Natural killer cell (primary cell): ENCODE measurements at regions not wholly inside any gene's neighbourhood (a gene's known extent, or its start where the extent isn't known, plus 50 kb on each side); places are given as distances from the start of the nearest gene placed in this dataset.

Experiments used
- ATAC-seq, 3 donors: fragments of 150-1000 bp in 2 of 3; fragments of 200-7000 bp in 1 of 3; cut with Tn5 transposase; 1 replicate in 1 of 3; 2 replicates in 2 of 3; pipeline ENCODE4 v1.10.0; 2021; ENCODE audit warnings: mild to moderate bottlenecking in 2 of 3, moderate library complexity in 2 of 3
- DNase-seq, 2 donors: peaks; one replicate each; pipeline versions ENCODE4 v3.0.0 to v3.0.0-alpha.2; 2013 to 2021; ENCODE audit warnings: mixed read lengths in 1 of 2
- H3K27ac ChIP-seq: one replicate; pipeline ENCODE4 v1.5.1; 2013; ENCODE audit warnings: mild to moderate bottlenecking, low read length
- H3K27me3 ChIP-seq: one replicate; pipeline ENCODE4 v1.6.1; 2013; ENCODE audit warnings: low read length; ENCODE audit not compliant: control insufficient read depth, insufficient read depth
- H3K36me3 ChIP-seq: one replicate; pipeline ENCODE4 v1.6.1; 2013; ENCODE audit warnings: low read length; ENCODE audit not compliant: control insufficient read depth, insufficient read depth
- H3K4me1 ChIP-seq: one replicate; pipeline ENCODE4 v1.6.1; 2013; ENCODE audit warnings: low read length; ENCODE audit not compliant: control insufficient read depth, insufficient read depth
- H3K4me3 ChIP-seq: one replicate; pipeline ENCODE4 v1.5.1; 2013; ENCODE audit warnings: low read length
- H3K9me3 ChIP-seq: one replicate; pipeline ENCODE4 v1.6.1; 2013; ENCODE audit warnings: low read length; ENCODE audit not compliant: control insufficient read depth, insufficient read depth
- H3K27ac Mint-ChIP-seq, 2 donors: one replicate each; pipeline ENCODE4 v1.8.0; 2022; ENCODE audit warnings: mild to moderate bottlenecking in 2 of 2, mixed read lengths in 2 of 2, moderate library complexity in 1 of 2
- H3K27me3 Mint-ChIP-seq, 2 donors: one replicate each; pipeline ENCODE4 v1.8.0; 2022; ENCODE audit warnings: low read depth in 2 of 2, mixed read lengths in 2 of 2
- H3K36me3 Mint-ChIP-seq: one replicate; pipeline ENCODE4 v1.8.0; 2022; ENCODE audit warnings: mixed read lengths
- H3K4me1 Mint-ChIP-seq, 2 donors: one replicate each; pipeline ENCODE4 v1.8.0; 2022; ENCODE audit warnings: mixed read lengths in 2 of 2
- H3K4me3 Mint-ChIP-seq: one replicate; pipeline ENCODE4 v1.8.0; 2022; ENCODE audit warnings: mild to moderate bottlenecking, moderate library complexity, mixed read lengths
- H3K9me3 Mint-ChIP-seq, 2 donors: one replicate each; pipeline ENCODE4 v1.8.0; 2022; ENCODE audit warnings: mixed read lengths in 2 of 2
- WGBS: methylation state at CpG from one replicate; pipeline ENCODE4 v1.1.7; 2013; ENCODE audit warnings: missing lambda C conversion rate; ENCODE audit not compliant: insufficient coverage; 5-methylcytosine and 5-hydroxymethylcytosine counted together
- intact Hi-C: fragments of 100-400 bp; cut with micrococcal nuclease; formaldehyde crosslinking; loops from one replicate; pipeline ENCODE4 v1.14.2; 2022
- TF ChIP-seq, protein P1 (sequence below): fragments of 200-600 bp; IDR thresholded peaks from one replicate; pipeline ENCODE4 v1.8.0; 2022; ENCODE audit warnings: antibody characterized with exemption

GRCh38 chr1:8144323-8144722 lies 118.2 kb upstream of the ERRFI1 start:
- Histone ChIP-seq H3K27me3 (no peaks in the 10 kb centered on the region), H3K9me3 (no peaks in the 10 kb centered on the region), H3K4me1 (peaks cover 13% of the 10 kb centered on the region), H3K27ac (no peak overlapping the region), H3K4me3 (no peak overlapping the region), H3K36me3 (no peaks in the 10 kb centered on the region)
- ATAC-seq (no peak), DNase-seq (no peak)
- no peaks in the 10 kb centered on the region for H3K36me3 Mint-ChIP-seq
- H3K27me3 Mint-ChIP-seq: peaks cover 19 to 24% of the 10 kb centered on the region in 2 donors
- intact Hi-C loops: no loop called here
- peaks cover 22 to 25% of the 10 kb centered on the region in 2 donors for H3K4me1 Mint-ChIP-seq
- H3K27ac Mint-ChIP-seq: no peak overlapping the region
- 92% methylated on average over 13 of the region's 13 CpGs for WGBS
- no peak overlapping the region for H3K4me3 Mint-ChIP-seq
- no peaks in the 10 kb centered on the region for H3K9me3 Mint-ChIP-seq
- TF ChIP-seq, protein P1, sequence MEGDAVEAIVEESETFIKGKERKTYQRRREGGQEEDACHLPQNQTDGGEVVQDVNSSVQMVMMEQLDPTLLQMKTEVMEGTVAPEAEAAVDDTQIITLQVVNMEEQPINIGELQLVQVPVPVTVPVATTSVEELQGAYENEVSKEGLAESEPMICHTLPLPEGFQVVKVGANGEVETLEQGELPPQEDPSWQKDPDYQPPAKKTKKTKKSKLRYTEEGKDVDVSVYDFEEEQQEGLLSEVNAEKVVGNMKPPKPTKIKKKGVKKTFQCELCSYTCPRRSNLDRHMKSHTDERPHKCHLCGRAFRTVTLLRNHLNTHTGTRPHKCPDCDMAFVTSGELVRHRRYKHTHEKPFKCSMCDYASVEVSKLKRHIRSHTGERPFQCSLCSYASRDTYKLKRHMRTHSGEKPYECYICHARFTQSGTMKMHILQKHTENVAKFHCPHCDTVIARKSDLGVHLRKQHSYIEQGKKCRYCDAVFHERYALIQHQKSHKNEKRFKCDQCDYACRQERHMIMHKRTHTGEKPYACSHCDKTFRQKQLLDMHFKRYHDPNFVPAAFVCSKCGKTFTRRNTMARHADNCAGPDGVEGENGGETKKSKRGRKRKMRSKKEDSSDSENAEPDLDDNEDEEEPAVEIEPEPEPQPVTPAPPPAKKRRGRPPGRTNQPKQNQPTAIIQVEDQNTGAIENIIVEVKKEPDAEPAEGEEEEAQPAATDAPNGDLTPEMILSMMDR: no peak

GRCh38 chr1:8142955-8143629 lies 117.0 kb upstream of the ERRFI1 start:
- ATAC-seq: peak in 1 of 3 donors; percentile 54
- peaks cover 22 to 25% of the 10 kb centered on the region in 2 donors for H3K4me1 Mint-ChIP-seq
- WGBS: 78% methylated on average over 7 of the region's 7 CpGs
- H3K27ac ChIP-seq: no peak overlapping the region
- H3K4me3 ChIP-seq: no peak overlapping the region
- intact Hi-C loops: no loop called here
- no peak overlapping the region for H3K4me3 Mint-ChIP-seq
- peaks cover 13% of the 10 kb centered on the region for H3K4me1 ChIP-seq
- H3K36me3 Mint-ChIP-seq: no peaks in the 10 kb centered on the region
- no peaks in the 10 kb centered on the region for H3K27me3 ChIP-seq
- DNase-seq: no peak
- peaks cover 13 to 21% of the 10 kb centered on the region in 2 donors for H3K27me3 Mint-ChIP-seq
- H3K27ac Mint-ChIP-seq: no peak overlapping the region
- H3K9me3 Mint-ChIP-seq: no peaks in the 10 kb centered on the region
- no peaks in the 10 kb centered on the region for H3K9me3 ChIP-seq
- TF ChIP-seq, protein P1: no peak
- no peaks in the 10 kb centered on the region for H3K36me3 ChIP-seq

- Mint-ChIP-seq H3K27me3 (peaks cover 17 to 26% of the 10 kb centered on the region in 2 donors), H3K4me1 (peaks cover 10 to 15% of the 10 kb centered on the region in 2 donors), H3K9me3 (no peaks in the 10 kb centered on the region), H3K36me3 (no peaks in the 10 kb centered on the region), H3K4me3 (no peak overlapping the region), H3K27ac (no peak overlapping the region)
- no peaks in the 10 kb centered on the region for H3K9me3 ChIP-seq
- DNase-seq (no peak), ATAC-seq (no peak)
- no peaks in the 10 kb centered on the region for H3K4me1 ChIP-seq
- 91% methylated on average over 11 of the region's 11 CpGs for WGBS
- H3K36me3 ChIP-seq: no peaks in the 10 kb centered on the region
- TF ChIP-seq, protein P1: no peak
- no peak overlapping the region for H3K4me3 ChIP-seq
- no peaks in the 10 kb centered on the region for H3K27me3 ChIP-seq
- H3K27ac ChIP-seq: no peak overlapping the region
- intact Hi-C loops: no loop called here
Measured at GRCh38 chr1:8139941-8140340, 113.8 kb upstream of the ERRFI1 start.

DNA sequence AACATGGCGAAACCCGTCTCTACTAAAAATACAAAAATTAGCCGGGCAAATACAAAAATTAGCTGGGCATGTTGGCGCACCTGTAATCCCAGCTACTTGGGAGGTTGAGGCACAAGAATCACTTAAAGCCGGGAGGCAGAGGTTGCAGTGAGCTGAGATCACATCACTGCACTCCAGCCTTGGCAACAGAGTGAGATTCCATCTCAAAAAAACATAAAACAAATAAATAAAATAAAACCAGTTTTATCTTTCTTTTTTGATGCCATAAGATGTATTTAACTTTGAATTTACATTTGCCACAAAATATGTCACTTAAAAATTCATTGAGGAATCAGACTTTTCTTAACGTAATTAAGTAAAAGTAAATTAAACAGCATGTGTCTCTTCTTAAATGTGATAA lies 113.3 kb upstream of the ERRFI1 start:
- no peak overlapping the region for H3K4me3 Mint-ChIP-seq

More for the DNA sequence above, 113.3 kb upstream of the ERRFI1 start:
- no peaks in the 10 kb centered on the region for H3K9me3 ChIP-seq
- Mint-ChIP-seq H3K9me3 (no peaks in the 10 kb centered on the region), H3K27me3 (peaks cover 22 to 32% of the 10 kb centered on the region in 2 donors), H3K27ac (no peak overlapping the region), H3K4me1 (peaks cover 5 to 10% of the 10 kb centered on the region in 2 donors), H3K36me3 (no peaks in the 10 kb centered on the region)
- H3K27me3 ChIP-seq: no peaks in the 10 kb centered on the region
- TF ChIP-seq, protein P1: no peak
- WGBS: 96% methylated on average over 5 of the region's 6 CpGs
- ATAC-seq (no peak), DNase-seq (no peak)
- H3K4me1 ChIP-seq: no peaks in the 10 kb centered on the region
- H3K27ac ChIP-seq: no peak overlapping the region
- no peaks in the 10 kb centered on the region for H3K36me3 ChIP-seq
- intact Hi-C loops: no loop called here
- no peak overlapping the region for H3K4me3 ChIP-seq
